NOMO-1 treated with dmso at 0.1 percent for 144 hours (cell line): ENCODE measurements at regions not wholly inside any gene's neighbourhood (a gene's known extent, or its start where the extent isn't known, plus 50 kb on each side); places are given as distances from the start of the nearest gene placed in this dataset.
"Not testable (repeated sequence)": the region's sequence is repeated elsewhere in the genome, so short reads cannot be mapped to it uniquely, and the experiment has no call there.

Source experiments
- DNase-seq: peaks from one replicate; lab custom pipeline; 2025; ENCODE audit not compliant: unreplicated experiment; lab: John Stamatoyannopoulos, UW

- no peak for DNase-seq
Measured at GRCh38 chr1:235059221-235059620, 69.4 kb downstream of the TOMM20 start.

DNA sequence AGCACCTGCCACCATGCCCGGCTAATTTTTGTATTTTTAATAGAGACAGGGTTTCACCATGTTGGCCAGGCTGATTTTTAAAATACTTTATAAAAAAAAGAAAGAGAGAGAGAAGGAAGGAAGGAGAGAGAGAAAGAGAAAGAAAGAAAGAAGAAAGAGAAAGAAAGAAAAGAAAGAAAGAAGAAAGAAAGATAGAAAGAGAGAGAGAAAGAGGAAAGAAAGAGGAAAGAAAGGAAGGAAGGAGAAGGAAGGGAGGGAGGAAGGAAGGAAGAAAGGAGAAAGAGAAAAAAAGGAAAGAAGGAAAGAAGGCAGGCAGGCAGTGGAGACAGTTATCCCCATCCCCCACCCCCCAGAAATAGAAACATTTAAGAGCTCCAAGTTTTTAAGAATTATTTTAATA lies 69.9 kb downstream of the TOMM20 start:
- no peak for DNase-seq

DNA sequence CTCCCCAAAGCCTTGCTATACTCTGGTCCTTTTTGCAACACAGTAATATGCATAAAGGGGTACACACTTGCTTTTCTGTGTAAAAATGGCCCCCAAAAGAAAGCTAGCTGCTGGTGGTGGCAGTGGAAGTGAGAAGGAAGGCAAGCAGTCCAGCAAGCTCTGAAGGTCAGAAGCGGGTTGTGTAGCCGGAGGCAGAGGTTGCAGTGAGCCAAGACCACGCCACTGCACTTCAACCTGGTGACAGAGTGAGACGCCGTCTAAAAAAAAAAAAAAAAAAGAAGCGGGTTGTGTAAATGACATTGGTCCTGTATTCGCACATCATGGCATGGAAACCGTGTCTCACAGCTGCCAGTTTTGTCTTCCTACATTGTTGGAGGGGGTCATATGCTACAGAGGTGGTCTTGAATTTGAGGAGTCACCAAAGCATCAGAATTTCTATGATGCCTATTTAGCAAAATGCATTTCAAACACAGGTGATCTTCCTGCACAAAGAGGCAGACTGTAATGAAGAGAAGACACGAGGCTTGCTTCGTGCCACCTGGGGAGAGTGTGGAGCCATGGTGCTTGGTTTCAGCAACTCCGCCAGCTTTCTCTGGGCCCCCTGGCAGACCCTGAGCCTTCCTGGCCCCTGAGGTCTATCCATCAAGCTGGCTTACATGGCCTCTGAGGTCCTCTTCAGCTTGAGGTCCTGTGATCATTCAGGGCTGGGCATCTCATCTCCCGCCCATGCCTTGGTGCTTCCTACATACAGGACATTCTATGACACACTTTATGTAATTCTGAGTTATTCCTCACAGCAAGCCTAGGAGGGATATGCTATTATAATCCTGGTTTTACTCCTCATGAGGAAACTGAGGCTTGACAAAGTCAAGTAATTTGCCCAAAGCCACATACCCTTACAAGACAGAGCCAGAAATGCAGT lies 71.0 kb downstream of the TOMM20 start:
- no peak for DNase-seq

DNA sequence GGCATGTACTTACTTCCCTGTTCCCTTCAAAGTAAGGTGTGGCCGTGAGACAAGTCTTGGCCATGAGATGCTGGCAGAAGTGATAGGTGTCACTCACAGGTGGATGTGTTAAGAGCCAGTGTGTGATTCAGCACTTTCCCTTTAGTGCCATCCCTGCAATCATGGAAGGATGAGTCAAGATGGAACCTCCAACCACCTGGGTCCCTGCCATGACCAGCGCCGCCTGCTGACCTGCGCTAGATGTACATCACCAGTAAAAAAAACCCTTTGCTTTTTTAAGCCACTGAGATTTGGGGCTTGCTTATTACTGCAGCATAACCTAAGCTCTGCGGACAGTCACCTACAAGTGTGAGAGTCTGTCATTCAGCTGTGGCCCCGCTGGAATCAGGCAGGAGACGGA lies 71.7 kb downstream of the TOMM20 start:
- no peak for DNase-seq

GRCh38 chr1:235054936-235055335 lies 73.7 kb downstream of the TOMM20 start:
- DNase-seq, result no peak

GRCh38 chr1:235054466-235054865 lies 74.2 kb downstream of the TOMM20 start:
- no peak for DNase-seq

GRCh38 chr1:235052067-235053008 lies 76.3 kb downstream of the TOMM20 start:
- DNase-seq, result no peak

DNA sequence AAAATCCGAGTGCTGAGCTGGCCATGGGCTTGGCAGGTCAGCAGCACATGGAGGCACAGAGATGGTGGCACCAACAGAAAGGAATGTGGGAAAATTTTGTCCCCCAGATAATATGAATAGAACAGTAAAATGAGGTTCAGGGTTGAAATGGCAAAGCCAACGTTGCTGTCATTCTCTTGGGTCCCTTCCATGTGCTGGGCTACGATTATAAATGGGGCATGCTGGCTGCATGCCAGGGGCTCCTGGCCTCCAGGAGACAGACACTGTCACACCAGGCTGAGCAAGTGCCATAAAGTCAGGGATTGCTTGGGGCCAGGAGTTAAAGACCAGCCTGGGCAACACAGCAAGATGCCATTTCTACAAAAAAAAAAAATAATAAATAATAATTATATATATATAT lies 77.1 kb downstream of the TOMM20 start:
- no peak for DNase-seq

- no peak for DNase-seq
Measured at GRCh38 chr1:235050911-235051360, 77.7 kb downstream of the TOMM20 start.

- DNase-seq, result not testable (repeated sequence)
Measured at GRCh38 chr1:235049716-235050378, 78.8 kb downstream of the TOMM20 start.

DNA sequence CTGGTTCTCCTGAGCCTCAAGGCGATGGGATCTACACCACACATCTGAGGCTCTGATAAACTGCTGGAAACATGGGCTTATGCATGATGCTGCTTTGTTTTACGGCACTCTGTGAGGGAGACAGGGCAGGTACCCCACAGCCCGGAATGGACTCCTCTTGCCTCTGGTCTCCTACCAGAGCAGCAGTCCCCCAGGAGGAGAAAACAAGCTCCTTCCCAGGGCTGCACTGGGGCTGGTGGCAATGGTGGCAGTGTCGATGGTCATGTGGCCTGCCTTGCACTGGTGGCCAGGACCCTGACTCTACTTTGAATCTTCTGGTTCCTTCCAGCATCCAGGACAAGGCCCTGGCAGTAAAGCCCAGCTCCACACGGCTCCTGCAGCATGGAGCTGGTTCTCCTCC lies 79.4 kb downstream of the TOMM20 start:
- DNase-seq, result no peak

GRCh38 chr1:235047331-235047871 lies 81.2 kb downstream of the TOMM20 start:
- DNase-seq, result no peak

DNA sequence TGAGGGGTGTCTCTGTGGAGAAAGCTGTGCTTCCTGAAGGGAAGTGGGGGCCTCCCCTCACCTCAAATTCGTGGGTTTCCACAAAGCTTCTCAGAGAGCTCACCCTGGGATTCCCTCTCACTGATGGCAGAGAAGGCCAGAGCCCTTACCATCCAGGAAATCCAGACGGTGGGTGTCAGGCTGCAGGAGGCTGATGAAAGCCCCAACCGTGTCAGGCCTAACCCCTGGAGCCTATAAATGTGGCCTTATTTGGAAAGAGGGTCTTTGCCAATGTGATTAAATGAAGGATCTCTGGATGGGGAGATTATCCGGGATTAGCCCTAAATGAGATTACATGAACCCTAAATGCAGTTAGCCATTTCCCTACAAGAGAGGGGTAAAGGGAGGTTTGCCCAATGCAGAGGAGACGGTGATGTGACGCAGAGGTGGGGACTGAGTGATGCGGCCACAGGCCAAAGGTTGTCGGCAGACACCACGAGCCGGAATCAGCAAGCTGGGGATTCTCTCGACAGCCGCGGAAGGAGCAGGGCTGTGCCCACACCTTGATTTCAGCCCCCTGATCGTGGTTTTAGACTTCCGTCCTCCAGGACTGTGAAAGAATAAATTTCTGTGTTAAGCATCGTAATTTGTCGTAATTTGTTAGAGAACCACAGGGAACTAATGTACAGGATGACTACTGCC lies 82.6 kb downstream of the TOMM20 start:
- no peak for DNase-seq

DNA sequence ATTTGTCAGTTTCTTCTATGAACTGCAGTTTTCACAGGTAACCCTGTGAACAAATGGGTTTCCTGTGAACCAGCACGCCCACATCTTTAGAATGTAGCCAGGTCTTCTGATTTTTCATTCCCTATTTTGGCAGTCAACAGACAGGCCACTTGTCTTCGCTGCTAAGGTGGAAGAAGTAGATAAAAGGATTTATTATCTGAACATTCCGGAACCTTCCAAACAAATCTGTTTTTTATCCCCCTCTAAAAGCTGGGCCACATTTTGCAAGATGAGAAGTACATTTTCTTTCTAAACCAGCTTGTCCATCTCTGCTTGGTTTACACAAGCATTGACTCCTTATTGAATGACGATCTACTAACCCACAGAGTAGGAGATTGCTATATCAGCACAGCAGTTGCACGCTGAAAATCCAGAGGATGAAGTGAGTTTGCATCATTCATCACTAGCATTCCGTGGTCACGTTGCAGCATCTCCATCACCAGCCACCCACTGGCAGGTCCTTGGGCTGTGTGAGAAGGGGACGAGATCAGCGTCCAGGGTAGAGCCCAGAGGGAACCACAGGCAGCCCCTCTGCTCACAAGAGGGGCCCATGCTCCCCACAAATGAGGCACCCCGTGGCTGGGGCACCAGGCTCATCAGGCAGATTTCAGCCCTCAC lies 83.5 kb downstream of the TOMM20 start:
- DNase-seq, result no peak

DNA sequence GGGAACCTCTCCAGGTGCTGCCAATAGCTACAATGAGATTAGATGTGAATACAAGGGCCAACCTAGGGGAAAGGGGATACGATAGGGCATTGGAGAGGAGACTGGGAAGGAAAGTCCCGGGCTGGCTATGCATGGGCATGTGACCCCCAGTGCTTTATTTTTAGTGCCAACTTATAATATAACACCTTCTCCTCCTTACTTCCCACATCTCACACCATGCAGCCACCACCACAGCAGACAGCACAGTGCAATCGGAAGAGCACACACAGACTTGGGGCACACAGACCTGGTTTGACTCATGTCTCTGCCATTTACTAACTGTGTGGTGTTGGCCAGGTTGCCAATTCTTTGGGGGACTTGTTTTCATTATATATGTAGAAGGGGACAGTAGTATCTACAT lies 85.4 kb downstream of the TOMM20 start:
- no peak for DNase-seq

GRCh38 chr1:235038701-235039100 lies 89.9 kb downstream of the TOMM20 start:
- no peak for DNase-seq

GRCh38 chr1:235035928-235036327 lies 92.7 kb downstream of the TOMM20 start:
- no peak for DNase-seq

DNA sequence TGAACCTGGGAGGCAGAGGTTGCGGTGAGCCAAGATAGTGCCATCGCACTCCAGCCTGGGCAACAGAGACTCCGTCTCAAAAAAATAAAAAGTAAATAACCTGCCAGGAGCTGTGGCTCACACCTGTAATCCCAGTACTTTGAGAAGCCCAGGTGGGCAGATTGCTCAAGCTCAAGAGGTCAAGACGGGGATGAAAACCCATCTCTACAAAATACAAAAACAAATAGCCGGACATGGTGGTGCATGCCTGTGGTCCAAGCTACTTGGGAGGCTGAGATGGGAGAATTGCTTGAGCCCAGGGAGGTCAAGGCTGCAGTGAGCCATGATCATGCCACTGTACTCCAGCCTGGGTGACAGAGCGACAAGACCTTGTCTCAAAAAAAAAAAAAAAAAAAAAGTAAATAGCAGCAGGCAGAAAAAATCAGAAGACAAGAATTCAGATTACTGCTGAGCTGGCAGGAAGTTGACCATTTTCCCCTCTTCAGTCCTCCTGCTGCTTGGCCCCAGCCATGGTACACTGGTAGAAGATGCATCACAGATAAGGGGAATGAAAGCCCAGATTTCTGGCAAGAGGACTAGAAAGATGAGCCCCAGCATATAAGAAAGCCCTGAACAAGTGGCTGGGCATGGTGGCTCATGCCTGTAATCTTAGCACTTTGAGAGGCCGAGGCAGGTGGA lies 97.6 kb downstream of the TOMM20 start:
- DNase-seq, result no peak

DNA sequence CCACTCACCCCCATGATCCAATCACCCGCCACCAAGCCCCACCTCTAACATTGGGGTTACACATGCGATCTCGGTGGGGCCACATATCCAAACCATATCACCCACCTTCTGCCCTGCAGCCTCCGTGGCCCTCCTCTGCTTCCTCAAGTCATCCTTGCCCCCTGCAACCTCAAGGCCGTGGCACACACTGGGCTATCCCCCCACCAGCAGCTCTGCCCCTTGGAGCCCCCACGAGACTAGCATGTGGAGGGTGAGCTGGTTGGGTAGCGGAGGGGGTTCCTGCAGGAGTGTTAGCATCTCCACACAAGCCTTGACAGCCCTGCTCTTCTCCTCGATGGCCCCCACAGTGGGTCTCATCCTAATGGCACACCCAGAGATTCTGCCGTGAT lies 100.8 kb downstream of the TOMM20 start:
- no peak for DNase-seq
